ENCODE measurements at regions not wholly inside any gene's neighbourhood (a gene's known extent, or its start where the extent isn't known, plus 50 kb on each side); places are given as distances from the start of the nearest gene placed in this dataset.

DNA sequence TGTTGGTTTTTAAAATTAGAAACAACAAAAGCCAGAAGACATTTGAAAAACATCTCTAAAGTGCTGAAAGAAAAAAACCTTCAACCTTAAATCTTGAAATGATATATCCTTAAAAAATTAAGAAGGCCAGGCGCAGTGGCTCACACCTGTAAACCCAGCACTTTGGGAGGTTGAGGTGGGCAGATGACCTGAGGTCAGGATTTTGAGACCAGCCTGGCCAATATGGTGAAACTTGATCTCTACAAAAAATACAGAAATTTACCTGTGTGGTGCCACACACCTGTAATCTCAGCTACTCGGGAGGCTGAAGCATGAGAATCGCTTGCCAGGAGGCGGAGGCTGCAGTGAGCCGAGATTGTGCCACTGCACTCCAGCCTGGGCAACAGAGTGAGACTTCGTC lies 87.7 kb upstream of the SIX2 start:
- TF ChIP-seq CTCF (IDR thresholded peaks at IDR 0.05) (no peak), POLR2A (IDR thresholded peaks at IDR 0.05) (no peak)
